Kasumi-1 (cell line): ENCODE measurements at regions not wholly inside any gene's neighbourhood (a gene's known extent, or its start where the extent isn't known, plus 50 kb on each side); places are given as distances from the start of the nearest gene placed in this dataset.
A peak's percentile ranks its signal among the peaks of the same experiment; 100 is the strongest.

ENCODE experiments used
- DNase-seq, 2 experiments: peaks; one replicate each; lab custom pipeline; 2025; lab: John Stamatoyannopoulos, UW

GRCh38 chr10:10516346-10517130 lies 501.1 kb upstream of the CELF2 start:
- DNase-seq = no peak

DNA sequence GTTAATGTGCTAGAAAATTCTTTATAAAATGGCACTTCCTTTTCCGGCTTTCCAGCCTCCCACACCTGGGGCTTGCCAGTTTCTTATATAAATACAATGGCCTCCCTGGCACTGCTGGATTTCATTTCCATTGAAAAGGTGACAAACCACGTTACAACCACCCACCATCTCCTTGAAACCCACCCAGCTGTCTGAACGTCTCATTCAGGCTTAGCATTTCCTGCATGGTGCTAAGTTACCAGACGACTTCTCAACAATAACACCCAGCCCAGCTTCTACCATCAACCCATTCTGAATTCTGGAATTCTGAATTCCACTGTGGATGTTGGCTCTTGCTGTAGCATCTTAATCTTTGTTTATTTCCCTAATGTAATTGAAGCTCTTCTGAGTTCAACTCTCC lies 499.8 kb upstream of the CELF2 start:
- no peak for DNase-seq

DNA sequence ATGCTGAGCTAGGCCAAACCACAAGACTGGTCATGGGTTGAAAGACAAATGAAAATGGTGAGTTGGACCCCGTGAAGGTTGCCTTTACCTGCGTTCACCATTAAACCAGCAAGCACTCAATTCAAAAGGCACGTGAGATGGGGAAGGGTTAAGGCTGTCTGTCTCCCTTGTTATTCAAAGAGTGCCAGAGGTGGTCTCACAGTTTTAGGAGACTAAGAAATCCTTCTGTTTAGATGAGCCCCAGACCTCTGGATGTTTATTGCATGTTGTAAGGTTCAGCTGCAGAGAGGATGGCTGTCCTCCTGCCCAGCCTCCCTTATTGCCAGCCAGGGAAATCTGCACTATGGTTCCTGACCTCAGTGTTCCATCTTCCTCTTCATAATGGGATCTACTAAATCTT lies 498.0 kb upstream of the CELF2 start:
- DNase-seq = no peak

DNA sequence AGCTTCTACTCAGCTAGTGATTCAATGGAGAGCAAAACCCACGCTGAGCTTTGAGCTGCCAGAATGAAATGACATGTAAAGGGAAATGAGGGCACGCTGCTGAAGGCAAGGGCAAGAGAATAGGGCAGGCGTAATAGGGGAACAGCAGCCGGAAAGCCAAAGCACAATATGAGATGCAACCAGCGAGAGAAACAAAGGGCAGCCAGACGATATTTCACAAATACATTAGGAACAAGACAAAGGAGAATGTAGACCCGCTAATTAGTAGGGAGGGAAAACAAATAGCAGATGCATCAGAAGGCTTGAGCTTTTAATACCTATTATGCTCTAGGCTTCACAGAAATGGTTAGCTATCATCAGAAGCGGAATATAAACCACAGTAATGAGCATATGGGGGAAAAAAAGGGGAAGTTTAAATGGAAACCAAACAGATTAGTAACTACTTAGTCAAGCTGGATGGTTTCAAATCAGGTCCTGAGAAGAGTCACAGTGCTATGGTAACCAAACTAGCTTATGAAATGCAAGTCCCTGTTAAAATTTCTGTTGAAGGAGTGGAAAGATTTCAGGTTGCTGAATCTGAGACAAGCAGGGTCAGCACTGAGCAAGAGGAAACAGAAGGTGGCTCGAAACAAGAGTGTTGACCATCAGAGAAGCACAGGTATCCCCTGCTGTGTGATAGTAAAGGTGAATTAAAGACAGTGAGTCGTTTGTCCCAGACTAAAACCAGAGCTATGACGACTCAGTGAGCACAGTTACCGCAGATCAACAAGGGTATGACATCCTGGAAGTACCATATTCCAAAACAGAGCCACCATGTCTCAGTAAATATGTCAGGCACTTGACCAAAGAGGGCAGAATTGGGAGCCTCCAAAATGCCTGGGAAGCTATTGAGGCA lies 496.9 kb upstream of the CELF2 start:
- DNase-seq = peak; percentile 87 to 91

DNA sequence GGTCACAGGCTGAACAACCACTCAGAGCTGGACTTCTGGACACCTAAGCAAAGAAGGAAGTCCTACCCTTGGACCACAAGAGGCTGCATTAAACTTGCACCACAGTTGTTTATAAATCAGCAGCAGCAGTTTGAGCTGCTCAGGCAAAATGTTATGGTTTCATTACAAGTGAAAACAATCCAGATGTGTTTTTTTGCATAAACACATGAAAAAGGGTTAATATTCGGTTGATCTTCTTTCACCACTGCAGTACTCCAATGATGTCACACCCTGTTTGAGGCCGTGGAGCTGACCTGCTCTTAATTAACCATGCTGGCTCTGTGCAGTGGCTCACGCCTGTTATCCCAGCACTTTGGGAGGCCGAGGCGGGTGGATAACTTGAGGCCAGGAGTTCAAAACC lies 490.8 kb upstream of the CELF2 start:
- no peak for DNase-seq

DNA sequence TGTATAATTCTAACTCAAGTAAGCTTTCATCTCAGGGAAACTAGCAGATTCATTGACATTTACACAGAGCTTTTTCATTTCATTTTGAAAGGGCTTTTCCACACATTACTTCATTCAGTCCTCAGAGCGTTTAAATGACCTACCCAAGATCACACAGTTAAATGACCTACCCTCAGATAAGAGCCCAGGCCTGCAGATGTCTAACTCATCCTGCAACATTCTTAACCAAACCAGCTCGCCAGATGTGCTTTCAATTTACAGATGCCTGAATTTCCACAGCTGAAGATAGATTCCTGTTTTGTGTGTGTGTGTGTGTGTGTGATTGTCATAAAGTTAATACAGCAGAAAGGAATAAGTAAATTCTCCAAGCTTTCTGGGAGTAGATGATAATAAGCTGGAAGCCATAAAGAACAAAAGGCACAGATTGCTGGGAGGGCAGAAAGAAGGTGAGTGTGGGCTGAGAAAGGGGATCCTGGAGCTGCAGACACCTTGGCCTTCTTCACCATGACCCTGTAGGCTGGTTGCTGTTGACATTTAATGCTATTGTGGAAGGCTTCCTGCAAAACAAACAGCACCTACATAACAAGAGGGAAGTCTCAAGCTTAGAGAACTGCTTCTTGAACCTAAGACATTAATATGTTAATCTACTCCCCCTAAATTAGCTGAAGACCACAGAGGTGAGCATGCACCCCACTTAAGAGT lies 489.7 kb upstream of the CELF2 start:
- no peak for DNase-seq

DNA sequence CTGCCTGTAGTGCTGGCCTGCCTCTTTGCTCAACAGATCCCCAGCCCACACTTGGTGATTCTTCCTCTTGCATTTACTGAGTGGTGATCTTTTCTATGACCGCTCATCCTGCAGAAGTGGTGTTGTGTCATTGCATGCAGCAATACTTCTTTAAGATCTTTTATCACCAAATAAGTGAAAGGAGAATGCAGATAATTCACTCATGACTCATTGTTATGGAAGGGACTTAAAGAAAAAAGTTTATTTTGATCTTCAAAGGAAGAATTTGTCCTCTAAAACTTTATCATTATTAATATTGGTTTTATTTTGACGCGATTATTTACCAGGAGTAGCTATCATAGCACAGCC lies 489.1 kb upstream of the CELF2 start:
- no peak for DNase-seq

- DNase-seq = no peak
Observed at GRCh38 chr10:10530313-10530712, 487.4 kb upstream of the CELF2 start.

GRCh38 chr10:10532236-10532635 lies 485.4 kb upstream of the CELF2 start:
- DNase-seq = no peak

DNA sequence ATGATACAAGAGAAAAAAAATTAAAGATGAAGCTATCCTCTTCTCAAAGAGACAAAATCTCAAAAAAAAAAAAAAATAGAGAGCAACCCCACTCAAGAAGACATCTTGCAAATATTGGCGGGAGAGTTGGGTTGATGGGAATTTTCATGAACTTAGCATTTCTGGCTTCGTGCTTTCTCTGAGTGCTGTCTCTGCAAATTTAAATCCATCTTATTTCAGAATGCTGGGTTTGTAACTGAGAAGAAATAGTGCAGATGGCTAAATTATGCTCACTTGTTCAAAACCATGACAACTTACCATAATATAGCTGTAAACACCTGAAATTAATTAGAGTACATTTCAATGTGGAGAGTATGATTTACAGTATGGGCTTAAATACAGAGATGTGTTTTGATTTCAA lies 484.8 kb upstream of the CELF2 start:
- no peak for DNase-seq

- DNase-seq = no peak
Observed at GRCh38 chr10:10533437-10533836, 484.2 kb upstream of the CELF2 start.

DNA sequence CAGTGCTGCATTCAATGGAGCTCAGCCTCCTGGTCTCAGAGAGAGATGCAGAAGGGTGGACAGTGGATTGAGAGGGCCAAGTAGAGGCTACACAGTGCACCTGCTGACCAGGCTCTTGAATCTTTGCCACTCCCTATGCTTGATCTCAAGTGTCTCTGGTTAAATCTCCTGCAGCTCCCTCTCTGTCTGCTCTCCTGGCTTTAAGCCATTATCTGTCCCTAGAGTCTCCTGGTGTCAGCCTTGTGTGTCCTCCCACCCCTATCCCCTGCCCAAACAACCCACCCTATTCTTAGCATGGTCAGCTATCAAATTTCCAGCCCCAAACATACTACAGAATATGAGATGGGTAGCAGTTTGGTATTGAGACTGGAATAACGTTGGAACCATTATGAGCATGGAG lies 479.3 kb upstream of the CELF2 start:
- no peak for DNase-seq

DNA sequence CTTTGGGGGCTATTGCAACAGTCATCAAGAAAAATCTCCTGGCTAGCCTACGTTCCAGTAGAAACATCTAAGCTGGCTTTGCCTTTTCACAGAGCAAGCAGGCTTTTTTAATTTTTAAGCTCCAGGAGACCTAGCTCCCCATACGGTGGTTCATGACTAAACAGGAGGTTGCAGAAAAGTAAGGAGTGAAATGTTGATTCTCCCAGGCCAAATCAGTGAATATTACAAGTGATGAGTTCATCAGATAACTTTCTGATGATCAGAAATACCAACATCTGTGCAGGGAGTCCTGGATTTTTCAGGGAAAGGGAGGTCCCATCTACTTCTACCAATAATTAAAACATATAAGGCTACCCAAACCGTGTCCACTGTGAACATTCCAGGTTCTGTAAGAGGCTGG lies 477.3 kb upstream of the CELF2 start:
- no peak for DNase-seq

- DNase-seq = peak in 1 of 2 experiments; percentile 3
Observed at GRCh38 chr10:10542477-10542876, 475.2 kb upstream of the CELF2 start.

GRCh38 chr10:10544890-10545289 lies 472.8 kb upstream of the CELF2 start:
- no peak for DNase-seq

DNA sequence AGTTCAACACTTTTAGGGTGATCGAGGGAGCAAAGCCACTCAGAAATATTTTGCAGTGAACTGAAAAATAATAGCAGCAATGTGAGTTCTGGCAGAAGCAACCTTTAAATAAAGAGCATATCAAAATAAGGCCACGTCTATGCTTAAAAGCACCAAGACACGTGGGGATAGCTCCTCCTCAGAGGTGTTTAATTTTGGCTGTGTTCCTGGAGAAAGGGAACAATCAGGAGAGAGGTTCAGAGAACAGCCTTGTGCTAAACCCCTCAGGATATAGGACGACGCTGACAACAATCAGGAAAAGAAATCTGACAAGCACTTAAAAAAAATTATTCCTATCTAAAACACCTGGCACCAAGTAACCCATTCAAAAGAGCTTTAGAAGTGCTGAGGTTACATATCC lies 471.9 kb upstream of the CELF2 start:
- DNase-seq = no peak

DNA sequence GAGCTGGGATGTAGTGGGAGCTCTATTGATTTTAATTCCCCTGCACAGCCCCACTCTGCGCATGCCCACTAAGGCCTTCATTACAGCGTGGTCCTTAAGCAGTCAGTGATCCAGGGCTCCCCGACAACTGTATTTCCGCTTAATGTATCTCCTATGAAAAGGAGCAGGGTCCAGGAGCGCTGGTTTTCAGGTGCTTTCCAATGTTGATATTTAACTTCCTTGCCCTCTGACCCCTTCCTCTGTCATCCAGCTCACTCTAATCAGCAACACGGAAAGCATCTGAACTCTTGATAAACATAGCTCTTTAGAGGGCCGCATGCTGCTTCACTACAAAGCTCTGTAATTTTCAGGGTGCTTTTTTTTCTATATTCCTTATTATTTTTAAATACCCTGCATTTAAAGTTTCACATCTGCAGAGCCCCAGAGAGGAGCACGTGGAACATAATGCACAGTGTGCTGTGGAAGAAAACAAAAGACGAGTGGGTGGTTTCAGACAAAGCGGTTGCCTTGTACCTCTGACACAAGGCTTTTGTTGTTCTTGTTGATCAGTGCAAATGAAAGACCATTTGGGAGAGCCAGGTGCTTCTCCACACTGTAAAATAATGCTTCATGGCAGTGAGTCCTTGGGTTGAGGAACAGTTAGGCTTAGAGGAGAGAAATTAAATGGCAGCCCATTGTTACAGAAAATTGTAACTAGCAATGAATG lies 465.9 kb upstream of the CELF2 start:
- no peak for DNase-seq

DNA sequence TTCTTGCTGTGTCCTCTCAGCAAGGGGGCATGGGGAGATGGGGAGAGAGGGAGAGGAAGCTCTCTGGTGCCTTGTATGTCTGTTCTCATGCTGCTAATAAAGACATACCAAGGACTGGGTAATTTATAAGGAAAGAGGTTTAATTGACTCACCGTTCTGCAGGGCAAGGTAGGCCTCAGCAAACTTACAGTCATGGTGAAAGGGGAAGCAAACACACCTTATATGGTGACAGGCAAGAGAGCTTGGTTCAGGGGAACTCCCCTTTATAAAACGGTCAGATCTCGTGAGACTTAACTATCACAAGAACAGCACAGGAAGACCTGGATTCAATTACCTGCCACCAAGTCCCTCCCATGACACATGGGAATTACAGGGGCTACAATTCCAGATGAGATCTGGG lies 464.7 kb upstream of the CELF2 start:
- DNase-seq = no peak

DNA sequence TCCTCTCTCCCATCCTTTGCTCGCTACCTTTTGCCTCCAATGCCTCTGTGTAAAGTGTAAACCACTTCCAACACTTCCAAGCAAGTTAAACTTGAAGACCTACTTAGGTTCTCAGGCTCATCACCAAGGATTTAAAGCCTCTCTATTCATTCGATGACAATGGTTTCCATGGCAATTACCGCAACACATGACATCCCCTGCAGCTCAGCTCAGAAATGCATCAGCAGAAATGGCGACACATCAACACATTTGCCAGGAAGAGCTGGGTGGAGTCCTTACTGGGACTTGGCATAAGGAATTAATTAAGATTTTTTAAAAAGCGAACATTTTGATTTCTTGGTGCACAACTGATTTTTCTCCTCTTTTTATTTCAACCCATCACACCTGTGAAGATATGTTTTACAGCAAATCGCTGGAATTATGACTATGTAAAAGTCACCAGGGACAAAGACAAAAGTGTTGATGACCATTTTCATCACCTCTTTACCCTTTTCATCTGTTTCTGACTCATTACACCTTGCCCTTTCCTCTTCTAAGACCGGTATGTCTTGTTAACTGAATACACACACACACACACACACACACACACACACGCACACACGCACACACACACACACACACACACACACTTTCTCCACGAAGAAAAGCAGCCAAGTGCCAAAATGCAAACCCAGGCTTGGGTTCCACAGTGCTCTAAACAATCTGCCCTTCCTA lies 453.4 kb upstream of the CELF2 start:
- no peak for DNase-seq

GRCh38 chr10:10576937-10577336 lies 440.7 kb upstream of the CELF2 start:
- no peak for DNase-seq

DNA sequence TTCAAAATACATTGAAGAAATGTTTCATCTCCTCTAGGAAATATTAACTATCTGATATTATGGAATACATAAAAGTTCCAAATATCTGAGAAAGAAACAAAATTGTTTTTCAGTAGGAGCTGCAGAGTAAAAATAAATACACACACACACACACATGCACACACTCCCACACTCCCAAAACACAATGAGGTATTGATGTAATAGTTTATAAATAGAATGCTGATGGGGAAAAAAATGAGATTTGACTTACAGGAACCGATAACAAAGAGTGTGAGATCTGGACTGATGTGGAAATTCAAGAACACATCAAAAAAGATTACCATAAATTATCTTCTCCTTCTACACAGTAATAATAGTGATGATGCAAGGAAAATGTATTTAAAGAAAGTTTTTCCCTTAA lies 438.0 kb upstream of the CELF2 start:
- no peak for DNase-seq

GRCh38 chr10:10584161-10584560 lies 433.5 kb upstream of the CELF2 start:
- DNase-seq = no peak
